ENCODE measurements at regions not wholly inside any gene's neighbourhood (a gene's known extent, or its start where the extent isn't known, plus 50 kb on each side); places are given as distances from the start of the nearest gene placed in this dataset.

- TF ChIP-seq FOXK2 (IDR thresholded peaks at IDR 0.05) (no peak), FOXA1 (IDR thresholded peaks at IDR 0.05) (no peak), ZNF384 (IDR thresholded peaks at IDR 0.05) (no peak)
Measured at GRCh38 chr14:27660683-27661082, 1062.8 kb upstream of the NOVA1 start.

Measured in HEK293T (cell line).